ENCODE measurements at regions not wholly inside any gene's neighbourhood (a gene's known extent, or its start where the extent isn't known, plus 50 kb on each side); places are given as distances from the start of the nearest gene placed in this dataset.

- TF ChIP-seq ESRRA (IDR thresholded peaks at IDR 0.05; ENCODE audit: low read length) (no peak), CHD1 (IDR thresholded peaks at IDR 0.05; ENCODE audit: low read depth, low read length) (no peak), CHD4 (IDR thresholded peaks at IDR 0.05) (no peak), HCFC1 (IDR thresholded peaks at IDR 0.05; ENCODE audit: low read length) (no peak)
These were observed 415.9 kb downstream of the IRS2 start for GRCh38 chr13:109370496-109370895.

All from GM12878 (cell line).